ENCODE measurements at regions not wholly inside any gene's neighbourhood (a gene's known extent, or its start where the extent isn't known, plus 50 kb on each side); places are given as distances from the start of the nearest gene placed in this dataset.

DNA sequence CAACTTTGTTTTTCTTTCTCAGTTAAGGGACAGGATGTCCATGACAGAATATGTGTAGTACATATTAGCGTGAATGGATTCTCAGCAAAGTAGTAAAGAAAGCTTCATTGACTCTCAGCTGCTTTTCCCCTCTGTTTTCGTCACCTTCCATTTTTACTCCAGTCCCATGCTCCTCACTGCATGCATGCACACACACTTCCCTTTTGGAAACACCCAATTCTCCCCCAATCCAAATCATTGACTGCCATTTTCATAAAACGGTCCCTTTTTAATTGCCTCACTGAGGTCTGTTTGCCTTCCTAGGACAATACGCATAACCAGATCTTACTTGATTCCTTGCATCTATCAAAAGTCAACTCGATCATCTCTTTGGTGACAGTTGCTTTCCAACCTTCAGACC is 287.5 kb upstream of the PARD3B start:
- TF ChIP-seq EZH2phosphoT487 (conservative IDR thresholded peaks at IDR 0.05; ENCODE audit: low read length) (no peak), CTCF (IDR thresholded peaks at IDR 0.05; ENCODE audit: insufficient read depth, low read length, poor library complexity, severe bottlenecking) (no peak)
